ENCODE measurements at regions not wholly inside any gene's neighbourhood (a gene's known extent, or its start where the extent isn't known, plus 50 kb on each side); places are given as distances from the start of the nearest gene placed in this dataset.
"Not testable (repeated sequence)": the region's sequence is repeated elsewhere in the genome, so short reads cannot be mapped to it uniquely, and the experiment has no call there.

GRCh38 chr2:104975851-104976250 lies 62.0 kb upstream of the MRPS9 start:
- no peak for TF ChIP-seq CTCF (IDR thresholded peaks at IDR 0.05; ENCODE audit: insufficient read depth, low read depth, low read length)
- Histone ChIP-seq H3K36me3 (ENCODE audit: control insufficient read depth, insufficient read depth, low read length) (no peaks in the 10 kb centered on the region), H3K27me3 (ENCODE audit: control insufficient read depth, insufficient read depth, low read length) (no peaks in the 10 kb centered on the region), H3K4me3 (ENCODE audit: low read depth, low read length) (no peak overlapping the region)
- no peak for DNase-seq (ENCODE audit: low read depth)
- ChIA-PET CTCF (no interaction called here), POLR2A (no interaction called here)

GRCh38 chr2:104976603-104977120 lies 61.2 kb upstream of the MRPS9 start:
- TF ChIP-seq CTCF (IDR thresholded peaks at IDR 0.05; ENCODE audit: insufficient read depth, low read depth, low read length) = no peak
- ChIA-PET POLR2A (no interaction called here), CTCF (no interaction called here)
- H3K36me3 ChIP-seq (ENCODE audit: control insufficient read depth, insufficient read depth, low read length) = no peaks in the 10 kb centered on the region
- H3K27me3 ChIP-seq (ENCODE audit: control insufficient read depth, insufficient read depth, low read length) = no peaks in the 10 kb centered on the region
- DNase-seq (ENCODE audit: low read depth) = no peak
- no peak overlapping the region for H3K4me3 ChIP-seq (ENCODE audit: low read depth, low read length)

GRCh38 chr2:104977958-104978357 lies 59.9 kb upstream of the MRPS9 start:
- Histone ChIP-seq H3K27me3 (ENCODE audit: control insufficient read depth, insufficient read depth, low read length) (no peaks in the 10 kb centered on the region), H3K4me3 (ENCODE audit: low read depth, low read length) (no peak overlapping the region), H3K36me3 (ENCODE audit: control insufficient read depth, insufficient read depth, low read length) (no peaks in the 10 kb centered on the region)
- ChIA-PET POLR2A (no interaction called here), CTCF (no interaction called here)
- no peak for TF ChIP-seq CTCF (IDR thresholded peaks at IDR 0.05; ENCODE audit: insufficient read depth, low read depth, low read length)
- no peak for DNase-seq (ENCODE audit: low read depth)

- DNase-seq (ENCODE audit: low read depth); H3K4me3 ChIP-seq (ENCODE audit: low read depth, low read length); H3K27me3 ChIP-seq (ENCODE audit: control insufficient read depth, insufficient read depth, low read length); H3K36me3 ChIP-seq (ENCODE audit: control insufficient read depth, insufficient read depth, low read length); CTCF ChIA-PET; POLR2A ChIA-PET: not testable (repeated sequence)
Observed at GRCh38 chr2:104979786-104980185, 58.1 kb upstream of the MRPS9 start.

- ChIA-PET CTCF (no interaction called here), POLR2A (no interaction called here)
- Histone ChIP-seq H3K36me3 (ENCODE audit: control insufficient read depth, insufficient read depth, low read length) (no peaks in the 10 kb centered on the region), H3K27me3 (ENCODE audit: control insufficient read depth, insufficient read depth, low read length) (no peaks in the 10 kb centered on the region), H3K4me3 (ENCODE audit: low read depth, low read length) (no peak overlapping the region)
- no peak for TF ChIP-seq CTCF (IDR thresholded peaks at IDR 0.05; ENCODE audit: insufficient read depth, low read depth, low read length)
- no peak for DNase-seq (ENCODE audit: low read depth)
Observed at GRCh38 chr2:104982111-104982510, 55.8 kb upstream of the MRPS9 start.

Measured in BJ (cell line).